Prostate gland (tissue), 2 donors: ENCODE measurements at regions not wholly inside any gene's neighbourhood (a gene's known extent, or its start where the extent isn't known, plus 50 kb on each side); places are given as distances from the start of the nearest gene placed in this dataset.

Experiments
- POLR2A ChIP-seq: fragments of 450-650 bp; IDR thresholded peaks from one replicate; pipeline ENCODE4 v1.6.1; 2016; ENCODE audit warnings: antibody characterized with exemption, mild to moderate bottlenecking
- TF ChIP-seq, protein P1 (sequence below), 4 experiments: fragments of 200-600 bp in 2 of 4; fragments of 450-650 bp in 2 of 4; sonication (generic) in 2 of 4; IDR thresholded peaks; 1 replicate in 3 of 4; 2 replicates in 1 of 4; pipeline ENCODE4 v1.5.1; 2016 to 2019; ENCODE audit warnings: antibody characterized with exemption in 4 of 4, mild to moderate bottlenecking in 2 of 4, moderate library complexity in 2 of 4

DNA sequence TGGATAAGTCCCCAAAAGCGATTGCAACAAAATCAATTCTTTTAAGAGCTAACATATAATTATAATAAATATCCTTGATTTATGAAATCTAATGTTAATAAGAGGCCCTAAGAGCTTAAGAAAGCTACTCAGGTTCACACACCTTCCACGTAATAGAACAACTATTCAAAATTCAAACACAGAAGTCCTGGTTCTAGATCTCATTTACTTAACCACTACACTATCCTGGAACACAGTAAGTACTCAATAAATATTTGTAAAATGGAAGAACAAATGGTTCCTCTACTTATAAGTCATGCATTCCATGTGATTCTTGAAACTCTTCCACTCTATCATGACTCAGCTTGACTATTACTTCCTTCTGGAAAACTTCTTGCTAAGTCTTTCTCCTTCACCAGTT, 268.2 kb downstream of the FAM181B start:
- TF ChIP-seq, protein P1, sequence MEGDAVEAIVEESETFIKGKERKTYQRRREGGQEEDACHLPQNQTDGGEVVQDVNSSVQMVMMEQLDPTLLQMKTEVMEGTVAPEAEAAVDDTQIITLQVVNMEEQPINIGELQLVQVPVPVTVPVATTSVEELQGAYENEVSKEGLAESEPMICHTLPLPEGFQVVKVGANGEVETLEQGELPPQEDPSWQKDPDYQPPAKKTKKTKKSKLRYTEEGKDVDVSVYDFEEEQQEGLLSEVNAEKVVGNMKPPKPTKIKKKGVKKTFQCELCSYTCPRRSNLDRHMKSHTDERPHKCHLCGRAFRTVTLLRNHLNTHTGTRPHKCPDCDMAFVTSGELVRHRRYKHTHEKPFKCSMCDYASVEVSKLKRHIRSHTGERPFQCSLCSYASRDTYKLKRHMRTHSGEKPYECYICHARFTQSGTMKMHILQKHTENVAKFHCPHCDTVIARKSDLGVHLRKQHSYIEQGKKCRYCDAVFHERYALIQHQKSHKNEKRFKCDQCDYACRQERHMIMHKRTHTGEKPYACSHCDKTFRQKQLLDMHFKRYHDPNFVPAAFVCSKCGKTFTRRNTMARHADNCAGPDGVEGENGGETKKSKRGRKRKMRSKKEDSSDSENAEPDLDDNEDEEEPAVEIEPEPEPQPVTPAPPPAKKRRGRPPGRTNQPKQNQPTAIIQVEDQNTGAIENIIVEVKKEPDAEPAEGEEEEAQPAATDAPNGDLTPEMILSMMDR (IDR thresholded peaks at IDR 0.05), result no peak
- no peak for TF ChIP-seq POLR2A
